Stimulated activated naive CD8-positive, alpha-beta T cell treated with anti-CD3 and anti-CD28 coated beads, Interleukin-15, amount 100 ng/mL, for 72 hours (primary cell): ENCODE measurements at regions not wholly inside any gene's neighbourhood (a gene's known extent, or its start where the extent isn't known, plus 50 kb on each side); places are given as distances from the start of the nearest gene placed in this dataset.

Source experiments
- ATAC-seq: fragments of 150-1000 bp; cut with Tn5 transposase; 2 replicates; pipeline ENCODE4 v1.10.0; 2021; ENCODE audit warnings: mild to moderate bottlenecking, moderate library complexity
- DNase-seq, 2 donors: peaks; one replicate each; pipeline ENCODE4 v3.0.0; 2021 to 2022
- H3K27ac Mint-ChIP-seq, 2 donors: one replicate each; pipeline ENCODE4 v1.8.0; 2022; ENCODE audit warnings: mild to moderate bottlenecking in 2 of 2, mixed read lengths in 2 of 2, moderate library complexity in 2 of 2
- H3K27me3 Mint-ChIP-seq: one replicate; pipeline ENCODE4 v1.8.0; 2022; ENCODE audit warnings: mixed read lengths
- H3K4me1 Mint-ChIP-seq: one replicate; pipeline ENCODE4 v1.8.0; 2022; ENCODE audit warnings: mild to moderate bottlenecking, mixed read lengths
- H3K4me3 Mint-ChIP-seq, 2 donors: one replicate each; pipeline ENCODE4 v1.8.0; 2022; ENCODE audit warnings: mild to moderate bottlenecking in 2 of 2, mixed read lengths in 2 of 2, moderate library complexity in 1 of 2
- H3K9me3 Mint-ChIP-seq, 2 donors: one replicate each; pipeline ENCODE4 v1.8.0; 2022; ENCODE audit warnings: mixed read lengths in 2 of 2

DNA sequence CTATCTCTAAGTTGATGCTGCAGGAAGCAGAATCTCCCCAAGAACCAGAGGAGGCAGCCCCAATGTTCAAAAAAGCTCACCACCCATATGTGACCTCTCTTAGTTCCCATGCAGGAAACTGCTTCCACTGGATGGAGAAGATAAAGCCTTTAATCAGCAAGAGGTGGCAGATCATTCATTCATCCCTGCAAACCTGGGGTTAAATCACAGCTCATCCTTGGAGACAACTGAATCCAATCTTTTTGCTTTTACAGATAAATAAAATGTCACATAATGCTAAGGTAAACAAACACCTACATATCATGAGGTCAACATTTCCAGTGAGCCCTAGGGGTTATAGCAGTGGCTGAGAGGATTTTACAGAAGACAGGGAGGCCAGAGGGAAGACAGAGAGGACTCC lies 112.7 kb upstream of the CD93 start:
- Mint-ChIP-seq H3K4me3 (no peak overlapping the region), H3K27ac (no peak overlapping the region), H3K9me3 (no peaks in the 10 kb centered on the region), H3K4me1 (no peaks in the 10 kb centered on the region), H3K27me3 (peaks cover 22% of the 10 kb centered on the region)
- no peak for DNase-seq
- ATAC-seq: no peak

DNA sequence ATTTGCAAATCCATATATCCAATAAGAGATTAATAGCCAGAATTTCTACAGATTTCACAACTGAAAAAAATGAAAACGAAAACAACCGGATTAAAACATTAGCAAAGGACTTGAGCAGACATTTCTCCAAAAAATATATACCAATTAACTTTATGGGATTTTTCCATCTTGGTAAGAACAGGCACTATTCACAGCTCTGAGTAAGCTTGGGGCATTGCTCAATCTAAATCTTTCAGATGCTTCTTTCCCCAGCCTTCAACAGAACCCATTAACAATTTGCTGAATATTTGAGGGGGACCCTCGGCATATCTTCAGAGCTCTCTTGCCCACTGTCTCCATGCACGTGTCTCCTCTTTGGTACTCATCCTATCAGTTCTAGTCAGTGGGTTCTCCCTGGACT lies 111.7 kb upstream of the CD93 start:
- Mint-ChIP-seq H3K4me3 (no peak overlapping the region), H3K9me3 (no peaks in the 10 kb centered on the region), H3K27me3 (peaks cover 23% of the 10 kb centered on the region), H3K27ac (no peak overlapping the region), H3K4me1 (no peaks in the 10 kb centered on the region)
- ATAC-seq: no peak
- no peak for DNase-seq

DNA sequence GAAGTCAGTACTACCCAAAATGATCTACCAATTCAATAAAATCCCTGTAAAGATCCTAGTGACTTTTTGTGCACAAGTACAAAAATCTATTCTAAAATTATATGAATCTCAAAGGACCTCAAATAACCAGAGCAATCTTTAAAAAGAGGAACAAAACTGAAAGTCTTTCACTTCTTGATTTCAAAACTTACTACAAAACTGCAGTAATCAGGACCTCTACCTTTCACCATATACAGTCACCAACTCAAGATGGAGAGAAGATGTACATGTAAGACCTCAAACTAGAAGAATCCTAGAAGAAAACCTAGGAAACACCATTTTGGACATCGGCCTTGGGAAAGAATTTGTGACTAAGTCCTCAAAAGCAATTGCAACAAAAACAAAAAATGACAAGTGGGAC lies 109.5 kb upstream of the CD93 start:
- Mint-ChIP-seq H3K27ac (no peak overlapping the region), H3K27me3 (peaks cover 13% of the 10 kb centered on the region), H3K4me3 (no peak overlapping the region), H3K4me1 (no peaks in the 10 kb centered on the region), H3K9me3 (no peaks in the 10 kb centered on the region)
- ATAC-seq: no peak
- DNase-seq: no peak

DNA sequence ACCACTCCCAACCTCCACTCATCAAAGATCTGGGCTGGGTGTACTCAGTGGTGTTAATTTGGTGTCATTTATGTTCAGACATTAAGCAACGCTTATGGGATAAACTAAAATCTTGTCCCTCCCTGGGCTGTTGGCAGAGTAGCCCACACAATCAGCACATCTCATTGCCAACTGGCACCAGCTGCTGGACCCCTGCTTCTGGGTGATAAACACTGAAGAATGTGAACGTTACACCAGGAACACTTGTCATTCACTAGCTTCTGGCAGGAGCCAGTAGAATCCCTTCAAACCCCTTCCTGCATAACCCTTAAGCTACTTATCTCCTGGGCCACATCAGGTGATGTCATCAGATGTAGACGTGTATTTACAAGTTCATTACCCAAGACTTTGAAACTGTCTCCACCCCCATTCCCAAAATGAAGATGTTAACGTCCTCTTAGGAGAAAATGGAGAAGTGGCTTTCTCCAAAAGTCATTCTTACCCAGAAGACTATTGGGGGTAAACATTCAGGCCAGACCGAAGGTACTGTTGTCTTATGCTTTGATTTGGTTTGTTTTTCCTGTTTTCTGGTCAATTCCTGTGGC lies 107.8 kb upstream of the CD93 start:
- peaks cover 8% of the 10 kb centered on the region for H3K27me3 Mint-ChIP-seq
- H3K27ac Mint-ChIP-seq: no peak overlapping the region
- no peak overlapping the region for H3K4me3 Mint-ChIP-seq
- H3K9me3 Mint-ChIP-seq: no peaks in the 10 kb centered on the region
- ATAC-seq (no peak), DNase-seq (no peak)
- H3K4me1 Mint-ChIP-seq: no peaks in the 10 kb centered on the region

DNA sequence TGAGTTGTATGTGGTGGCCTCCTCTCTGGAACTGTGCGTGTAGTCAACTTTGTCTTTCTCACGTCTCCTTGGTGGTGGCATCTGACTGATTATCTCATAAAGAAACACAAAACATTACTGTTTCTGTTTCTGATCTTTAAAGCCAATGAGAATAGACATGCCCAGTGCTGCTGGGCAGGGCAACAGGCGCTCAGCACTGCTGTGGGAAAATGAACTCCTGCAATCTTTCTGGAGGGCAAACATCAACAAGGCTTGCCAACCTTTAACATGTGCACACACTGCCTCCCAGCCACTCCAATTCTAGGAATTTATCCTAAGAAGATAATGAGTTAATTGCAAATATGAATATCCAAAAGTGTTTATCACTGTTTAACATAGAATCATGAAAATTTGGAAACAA lies 106.3 kb upstream of the CD93 start:
- DNase-seq: no peak
- no peaks in the 10 kb centered on the region for H3K4me1 Mint-ChIP-seq
- H3K27me3 Mint-ChIP-seq: peaks cover 8% of the 10 kb centered on the region
- no peak overlapping the region for H3K27ac Mint-ChIP-seq
- no peak for ATAC-seq
- H3K4me3 Mint-ChIP-seq: no peak overlapping the region
- H3K9me3 Mint-ChIP-seq: no peaks in the 10 kb centered on the region

DNA sequence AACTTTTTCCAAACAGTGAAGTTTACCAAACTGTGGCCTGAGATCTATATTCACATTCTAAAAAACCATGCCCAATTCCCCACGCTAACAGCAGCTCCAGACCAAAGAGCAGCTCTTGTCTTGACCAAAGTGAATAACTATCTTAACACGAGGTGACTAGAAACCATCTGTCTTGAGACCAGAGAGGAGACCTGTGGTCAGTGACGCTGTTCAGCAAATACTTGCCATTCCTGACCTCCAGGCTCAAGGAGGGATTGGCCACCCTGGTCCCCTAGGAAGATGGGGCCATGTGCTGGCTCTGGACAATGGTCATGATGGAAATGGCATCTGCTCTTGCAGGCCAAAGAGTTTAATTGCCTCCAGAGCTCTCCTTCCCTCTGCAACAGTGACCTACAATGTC lies 104.4 kb upstream of the CD93 start:
- H3K27me3 Mint-ChIP-seq: peaks cover 8% of the 10 kb centered on the region
- no peaks in the 10 kb centered on the region for H3K9me3 Mint-ChIP-seq
- DNase-seq (no peak), ATAC-seq (no peak)
- H3K4me1 Mint-ChIP-seq: no peaks in the 10 kb centered on the region
- H3K27ac Mint-ChIP-seq: no peak overlapping the region
- H3K4me3 Mint-ChIP-seq: no peak overlapping the region

DNA sequence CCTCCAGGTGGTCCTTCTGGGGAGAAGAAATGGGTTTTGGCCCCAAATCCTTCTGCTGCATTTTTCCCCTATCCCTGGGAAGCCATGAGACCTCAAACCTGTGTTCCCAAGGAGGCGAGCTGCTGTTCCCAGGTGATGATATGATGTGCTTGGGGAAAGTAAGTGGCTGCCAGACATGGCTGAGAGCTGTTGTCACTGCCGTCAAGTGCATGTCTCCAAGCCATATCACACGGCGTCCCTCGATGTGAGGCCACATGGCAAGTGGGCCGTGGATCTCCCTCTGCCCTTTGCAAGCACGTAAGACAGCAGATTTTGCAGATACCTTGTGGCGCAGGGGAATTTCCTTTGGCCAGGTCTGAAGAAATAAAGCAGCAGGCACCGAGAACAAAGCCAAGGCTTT lies 103.7 kb upstream of the CD93 start:
- no peak for ATAC-seq
- Mint-ChIP-seq H3K4me3 (no peak overlapping the region), H3K27ac (no peak overlapping the region), H3K9me3 (peaks cover 0 to under 1% of the 10 kb centered on the region in 2 donors), H3K4me1 (no peaks in the 10 kb centered on the region), H3K27me3 (peaks cover 8% of the 10 kb centered on the region)
- DNase-seq: no peak

DNA sequence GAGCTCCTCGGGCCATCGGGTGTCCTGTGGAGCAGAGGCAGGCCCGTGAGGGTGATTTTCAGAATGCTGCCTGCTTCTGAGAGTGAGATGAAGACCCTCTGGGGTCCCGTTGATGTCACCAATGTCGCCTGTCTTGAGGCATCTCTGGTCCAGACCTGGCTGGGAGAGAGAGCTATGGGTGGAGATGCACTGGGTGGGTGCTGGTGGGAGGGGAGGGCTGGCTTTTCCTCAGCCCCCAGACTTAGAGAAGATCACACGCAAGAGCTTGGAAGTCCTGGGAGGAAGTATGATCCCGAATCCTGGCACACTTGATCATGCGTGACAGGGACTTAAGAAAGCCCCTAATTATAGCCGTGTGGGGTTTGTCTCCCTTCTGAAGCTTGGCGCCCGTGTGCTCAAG lies 103.2 kb upstream of the CD93 start:
- Mint-ChIP-seq H3K27me3 (peaks cover 6% of the 10 kb centered on the region), H3K4me3 (no peak overlapping the region)

DNA sequence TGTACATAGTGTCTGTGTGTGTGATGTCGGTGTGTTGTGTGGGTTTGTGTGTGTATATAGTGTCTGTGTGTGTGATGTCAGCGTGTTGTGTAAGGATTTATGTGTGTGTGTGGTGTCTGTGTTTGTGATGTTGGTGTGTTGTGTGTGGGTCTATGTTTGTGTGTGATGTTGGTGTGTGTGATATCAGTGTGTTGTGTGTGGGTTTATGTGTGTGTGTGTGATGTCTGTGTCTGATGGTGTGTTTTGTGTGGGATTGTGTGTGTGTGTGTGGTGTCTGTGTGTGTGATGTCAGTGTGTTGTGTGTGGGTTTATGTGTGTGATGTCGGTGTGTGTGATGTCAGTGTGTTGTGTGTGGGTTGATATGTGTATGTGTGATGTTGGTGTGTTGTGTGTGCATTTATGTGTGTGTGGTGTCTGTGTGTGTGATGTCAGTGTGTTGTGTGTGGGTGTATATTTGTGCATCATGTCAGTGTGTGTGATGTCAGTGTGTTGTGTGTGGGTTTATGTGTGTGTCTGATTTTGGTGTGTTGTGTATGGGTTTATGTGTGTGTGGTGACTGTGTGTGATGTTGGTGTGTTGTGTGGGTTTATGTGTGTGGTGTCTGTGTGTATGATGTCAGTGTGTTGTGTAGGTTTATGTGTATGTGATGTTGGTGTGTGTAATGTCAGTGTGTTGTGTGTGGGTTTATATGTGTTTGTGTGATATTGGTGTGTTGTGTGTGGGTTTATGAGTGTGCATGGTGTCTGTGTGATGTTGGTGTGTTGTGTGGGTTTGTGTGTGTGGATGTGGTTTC lies 102.4 kb upstream of the CD93 start:
- no peak overlapping the region for H3K4me3 Mint-ChIP-seq
- H3K9me3 Mint-ChIP-seq: peaks cover 0 to 7% of the 10 kb centered on the region in 2 donors
- H3K27ac Mint-ChIP-seq: no peak overlapping the region

More for the DNA sequence above, 103.2 kb upstream of the CD93 start:
- no peaks in the 10 kb centered on the region for H3K4me1 Mint-ChIP-seq
- peaks cover 0 to 5% of the 10 kb centered on the region in 2 donors for H3K9me3 Mint-ChIP-seq
- H3K27ac Mint-ChIP-seq: no peak overlapping the region
- no peak for DNase-seq
- no peak for ATAC-seq

DNA sequence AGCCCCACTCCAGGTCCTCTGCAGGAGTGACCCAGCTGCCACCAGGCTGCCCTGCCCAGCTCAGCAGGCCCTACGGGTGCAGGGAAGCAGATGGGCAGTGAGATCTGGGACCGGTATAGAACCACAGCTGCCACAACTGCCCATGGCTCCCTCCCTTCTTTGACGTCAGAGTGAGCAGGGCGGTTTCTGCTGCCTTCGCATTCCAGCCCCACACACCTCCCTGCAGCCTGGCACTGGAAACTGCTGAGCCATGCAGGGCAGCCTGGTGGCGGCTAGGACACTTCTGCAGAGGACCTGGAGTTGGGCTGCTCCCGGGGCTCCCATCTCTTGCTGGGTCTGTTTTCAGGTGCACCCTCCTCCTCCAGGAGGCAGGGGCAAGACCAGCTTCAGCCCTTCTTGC lies 101.6 kb upstream of the CD93 start:
- ATAC-seq (no peak), DNase-seq (no peak)
- Mint-ChIP-seq H3K27ac (no peak overlapping the region), H3K4me3 (no peak overlapping the region), H3K9me3 (peaks cover 0 to 7% of the 10 kb centered on the region in 2 donors), H3K27me3 (no peaks in the 10 kb centered on the region), H3K4me1 (no peaks in the 10 kb centered on the region)

More for the DNA sequence above, 102.4 kb upstream of the CD93 start:
- no peaks in the 10 kb centered on the region for H3K27me3 Mint-ChIP-seq
- no peak for DNase-seq
- ATAC-seq: no peak
- no peaks in the 10 kb centered on the region for H3K4me1 Mint-ChIP-seq

DNA sequence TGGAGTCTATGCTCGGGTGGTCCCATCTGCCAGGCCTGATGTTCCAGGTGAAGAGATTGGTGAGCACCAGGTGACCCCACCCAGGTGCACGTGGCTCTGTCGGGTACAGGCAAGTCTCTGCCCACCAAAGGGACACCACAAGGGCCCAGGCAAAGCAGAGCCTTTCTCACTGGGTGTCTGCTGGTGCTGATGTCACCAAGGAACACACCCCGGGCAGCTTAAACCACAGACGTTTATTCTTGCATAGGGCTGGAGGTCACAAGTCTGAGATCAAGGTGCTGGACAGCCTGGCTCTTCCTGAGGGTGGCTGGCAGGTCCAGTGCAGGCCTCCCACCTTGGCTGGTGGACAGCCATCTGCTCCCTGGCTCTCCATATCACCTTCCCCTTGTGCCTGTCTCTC lies 100.7 kb upstream of the CD93 start:
- H3K4me1 Mint-ChIP-seq: no peaks in the 10 kb centered on the region
- H3K4me3 Mint-ChIP-seq: no peak overlapping the region
- no peak overlapping the region for H3K27ac Mint-ChIP-seq
- H3K9me3 Mint-ChIP-seq: peaks cover 0 to 7% of the 10 kb centered on the region in 2 donors
- no peak for ATAC-seq
- DNase-seq: no peak
- H3K27me3 Mint-ChIP-seq: no peaks in the 10 kb centered on the region

DNA sequence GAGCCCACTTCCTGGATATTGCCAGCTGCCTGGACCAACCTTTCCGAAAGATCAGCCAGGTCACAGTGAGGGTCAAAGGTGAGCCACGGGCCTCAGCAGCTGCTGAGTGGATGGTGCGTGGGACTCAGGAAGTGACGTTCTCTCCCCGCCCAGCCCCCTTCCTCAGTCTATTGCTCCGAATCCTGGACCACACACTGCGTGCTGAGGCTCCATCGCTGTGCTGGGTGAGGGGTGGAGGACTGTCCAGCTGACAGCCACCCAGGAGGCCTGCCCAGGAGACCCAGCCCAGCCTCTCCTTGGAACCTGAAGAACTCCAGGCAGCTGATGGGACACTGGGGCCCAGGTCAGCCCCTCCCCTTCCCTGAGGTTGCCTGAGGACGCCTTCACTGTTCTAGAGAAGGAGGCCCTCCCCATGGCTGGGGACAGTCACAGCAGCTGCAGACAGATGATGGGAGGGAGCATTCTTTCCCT lies 94.4 kb upstream of the CD93 start:
- no peak overlapping the region for H3K27ac Mint-ChIP-seq
- DNase-seq (no peak), ATAC-seq (peak; percentile 28)
- H3K4me3 Mint-ChIP-seq: no peak overlapping the region
- H3K4me1 Mint-ChIP-seq: no peaks in the 10 kb centered on the region
- peaks cover 5% of the 10 kb centered on the region for H3K27me3 Mint-ChIP-seq
- H3K9me3 Mint-ChIP-seq: peaks cover 0 to 7% of the 10 kb centered on the region in 2 donors

DNA sequence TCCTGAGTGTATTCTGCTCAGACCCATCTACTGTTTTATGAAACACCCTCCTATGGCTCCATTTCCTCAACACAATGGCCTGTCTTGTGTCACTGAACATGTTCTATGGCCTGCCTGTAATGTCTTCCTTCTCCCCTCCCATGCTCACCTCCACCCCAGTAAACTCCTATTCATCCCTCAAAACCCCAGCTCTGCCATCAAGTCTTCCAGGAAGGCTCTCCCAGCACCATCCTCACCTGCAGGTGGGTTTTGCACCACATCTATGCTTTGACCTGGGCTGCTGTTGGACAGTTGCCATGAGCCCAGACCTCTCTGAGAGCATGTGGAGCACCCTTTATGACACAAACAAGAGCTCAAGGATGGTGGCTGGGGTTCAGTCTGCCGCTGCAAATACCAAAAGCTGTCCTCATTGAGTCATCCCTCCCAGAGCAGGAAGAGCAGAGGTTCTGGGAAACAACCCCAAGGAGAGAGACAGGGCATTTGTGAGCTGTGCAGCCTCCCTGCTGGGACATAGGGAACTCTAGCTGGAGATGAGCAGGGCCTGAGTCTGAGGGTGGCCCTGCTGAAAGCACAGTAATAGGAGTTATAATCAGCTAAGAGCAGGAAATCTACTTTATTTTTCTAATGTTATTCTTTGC lies 93.8 kb upstream of the CD93 start:
- Mint-ChIP-seq H3K4me1 (no peaks in the 10 kb centered on the region), H3K27ac (no peak overlapping the region), H3K4me3 (no peak overlapping the region), H3K9me3 (peaks cover 0 to 7% of the 10 kb centered on the region in 2 donors), H3K27me3 (peaks cover 10% of the 10 kb centered on the region)
- no peak for DNase-seq
- no peak for ATAC-seq

DNA sequence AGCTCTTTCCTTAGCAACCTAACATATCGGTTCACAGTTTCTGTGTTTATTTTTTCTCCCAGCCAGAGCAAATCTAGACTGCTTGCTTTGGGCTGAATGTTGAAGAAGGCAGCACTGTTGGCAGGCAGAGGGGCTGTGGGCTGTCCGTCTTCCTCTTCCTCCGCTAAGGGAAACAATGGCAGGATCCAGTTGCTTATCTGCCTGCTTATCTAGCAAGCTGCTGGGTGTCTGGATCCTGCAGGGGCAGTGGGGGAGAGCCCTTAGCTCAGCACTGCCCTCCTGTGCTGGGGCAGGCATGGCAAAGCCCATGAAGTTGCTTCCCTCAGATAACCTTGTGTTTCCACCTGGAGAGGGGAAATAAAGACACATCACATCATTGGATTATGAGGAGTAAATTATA lies 92.7 kb upstream of the CD93 start:
- no peaks in the 10 kb centered on the region for H3K9me3 Mint-ChIP-seq
- H3K4me3 Mint-ChIP-seq: no peak overlapping the region
- H3K4me1 Mint-ChIP-seq: no peaks in the 10 kb centered on the region
- DNase-seq: no peak
- H3K27ac Mint-ChIP-seq: no peak overlapping the region
- H3K27me3 Mint-ChIP-seq: peaks cover 20% of the 10 kb centered on the region
- ATAC-seq: no peak

DNA sequence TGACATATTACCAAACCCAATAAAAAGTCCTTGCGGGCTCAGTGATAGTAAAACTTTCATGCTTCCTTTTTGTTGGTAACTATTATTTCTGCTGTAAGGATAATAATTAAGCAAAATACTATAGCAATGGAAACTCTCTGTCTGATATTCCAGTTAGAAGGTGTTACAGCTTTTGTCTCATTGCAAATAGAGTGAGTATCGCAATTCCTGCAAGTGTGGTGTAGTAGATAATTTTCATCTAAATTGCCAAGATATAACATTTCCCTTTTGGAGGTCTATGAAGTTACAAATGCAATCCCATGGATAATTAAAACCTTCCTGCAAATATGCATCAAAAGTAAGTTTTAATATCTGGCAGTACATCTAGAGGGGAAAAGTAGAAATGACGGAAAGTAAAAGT lies 88.7 kb upstream of the CD93 start:
- ATAC-seq (no peak), DNase-seq (no peak)
- Mint-ChIP-seq H3K9me3 (no peaks in the 10 kb centered on the region), H3K27ac (no peak overlapping the region), H3K27me3 (peaks cover 32% of the 10 kb centered on the region), H3K4me3 (no peak overlapping the region), H3K4me1 (no peaks in the 10 kb centered on the region)

DNA sequence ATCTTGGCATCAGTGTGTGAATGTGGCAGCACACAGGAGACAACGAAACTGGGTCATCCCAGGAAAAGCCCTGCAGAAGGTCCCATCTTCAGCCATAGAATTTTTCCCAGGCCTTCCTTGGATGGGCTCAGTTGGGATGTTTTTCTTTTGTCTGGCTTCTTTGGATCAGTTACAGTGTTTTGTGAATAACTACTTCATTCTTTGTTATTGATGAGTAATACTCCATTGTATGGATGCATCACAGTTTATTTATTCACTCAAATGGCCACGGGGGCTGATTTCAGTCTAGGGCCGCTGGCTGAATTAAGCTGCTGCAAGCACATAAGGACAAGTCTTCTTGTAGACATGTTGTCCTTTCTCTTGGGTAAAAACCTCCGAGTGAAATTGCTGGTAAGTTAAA lies 81.3 kb upstream of the CD93 start:
- DNase-seq: no peak
- H3K4me1 Mint-ChIP-seq: no peaks in the 10 kb centered on the region
- no peaks in the 10 kb centered on the region for H3K27me3 Mint-ChIP-seq
- no peak overlapping the region for H3K4me3 Mint-ChIP-seq
- ATAC-seq: no peak
- no peak overlapping the region for H3K27ac Mint-ChIP-seq
- no peaks in the 10 kb centered on the region for H3K9me3 Mint-ChIP-seq
